SK-N-SH treated with all-trans-retinoic acid at 6 μM for 48 hours (cell line): ENCODE measurements at regions not wholly inside any gene's neighbourhood (a gene's known extent, or its start where the extent isn't known, plus 50 kb on each side); places are given as distances from the start of the nearest gene placed in this dataset.

Experiments used
- ATAC-seq: fragments of 200-7000 bp; cut with Tn5 transposase; 3 replicates; pipeline ENCODE4 v1.9.1; 2020; ENCODE audit warnings: mild to moderate bottlenecking, moderate library complexity
- ARNTL ChIP-seq: fragments of 450-650 bp; formaldehyde crosslinking; IDR thresholded peaks from 2 replicates; pipeline ENCODE4 v1.5.0; 2020; ENCODE audit warnings: low read depth, mild to moderate bottlenecking, moderate library complexity, borderline replicate concordance
- BACH2 ChIP-seq: fragments of 250-450 bp; sonication (Bioruptor Pico); IDR thresholded peaks from 2 replicates; pipeline ENCODE4 v1.9.0; 2021; ENCODE audit warnings: mild to moderate bottlenecking, borderline replicate concordance
- CREB5 ChIP-seq: fragments of 250-450 bp; sonication (Bioruptor Pico); IDR thresholded peaks from 2 replicates; pipeline ENCODE4 v1.5.1; 2020; ENCODE audit warnings: low read depth, mild to moderate bottlenecking, moderate library complexity
- ESRRG ChIP-seq: fragments of 250-450 bp; sonication (Bioruptor Pico); IDR thresholded peaks from 2 replicates; pipeline ENCODE4 v1.6.1; 2021; ENCODE audit warnings: mild to moderate bottlenecking
- GLIS3 ChIP-seq: fragments of 250-450 bp; sonication (Bioruptor Pico); IDR thresholded peaks from 2 replicates; pipeline ENCODE4 v1.5.0; 2020; ENCODE audit warnings: mild to moderate bottlenecking, moderate library complexity
- ISL1 ChIP-seq: fragments of 250-450 bp; sonication (Bioruptor Pico); IDR thresholded peaks from 2 replicates; pipeline ENCODE4 v2.1.2; 2022; ENCODE audit warnings: mild to moderate bottlenecking, moderate library complexity
- OSR1 ChIP-seq: fragments of 250-450 bp; sonication (Bioruptor Pico); IDR thresholded peaks from 2 replicates; pipeline ENCODE4 v1.8.0; 2022; ENCODE audit warnings: moderate library complexity, mild to moderate bottlenecking, inconsistent platforms
- POU6F1 ChIP-seq: fragments of 250-450 bp; sonication (Bioruptor Pico); IDR thresholded peaks from 2 replicates; pipeline ENCODE4 v1.8.0; 2021; ENCODE audit warnings: low read depth, mild to moderate bottlenecking, moderate library complexity, borderline replicate concordance
- PPARA ChIP-seq: fragments of 250-450 bp; sonication (Bioruptor Pico); IDR thresholded peaks from 2 replicates; pipeline ENCODE4 v1.5.0; 2020; ENCODE audit warnings: mild to moderate bottlenecking, borderline replicate concordance
- RARB ChIP-seq: fragments of 250-450 bp; sonication (Bioruptor Pico); IDR thresholded peaks from 2 replicates; pipeline ENCODE4 v1.8.0; 2021; ENCODE audit warnings: mild to moderate bottlenecking, moderate library complexity
- SNAI2 ChIP-seq: fragments of 250-450 bp; sonication (Bioruptor Pico); IDR thresholded peaks from 2 replicates; pipeline ENCODE4 v1.5.0; 2020; ENCODE audit warnings: mild to moderate bottlenecking, moderate library complexity
- TOX ChIP-seq: fragments of 250-450 bp; sonication (Bioruptor Pico); IDR thresholded peaks from 2 replicates; pipeline ENCODE4 v1.8.0; 2021; ENCODE audit warnings: mild to moderate bottlenecking, moderate library complexity, borderline replicate concordance
- TSHZ2 ChIP-seq: fragments of 250-450 bp; sonication (Bioruptor Pico); IDR thresholded peaks from 2 replicates; pipeline ENCODE4 v1.5.0; 2020; ENCODE audit warnings: mild to moderate bottlenecking, moderate library complexity
- ZC3H10 ChIP-seq: fragments of 250-450 bp; sonication (Bioruptor Pico); IDR thresholded peaks from 2 replicates; pipeline ENCODE4 v1.5.1; 2021; ENCODE audit warnings: mild to moderate bottlenecking, moderate library complexity
- ZFP3 ChIP-seq: fragments of 250-450 bp; sonication (Bioruptor Pico); IDR thresholded peaks from 2 replicates; pipeline ENCODE4 v1.5.0; 2020; ENCODE audit warnings: mild to moderate bottlenecking, moderate library complexity
- ZFP30 ChIP-seq: fragments of 450-650 bp; formaldehyde crosslinking; IDR thresholded peaks from 2 replicates; pipeline ENCODE4 v1.5.0; 2022; ENCODE audit warnings: mild to moderate bottlenecking, moderate library complexity
- ZNF565 ChIP-seq: fragments of 450-650 bp; formaldehyde crosslinking; conservative IDR thresholded peaks from 2 replicates; pipeline ENCODE4 v1.5.0; 2020; ENCODE audit warnings: low read depth, mild to moderate bottlenecking, moderate library complexity
- ZNF70 ChIP-seq: fragments of 450-650 bp; formaldehyde crosslinking; IDR thresholded peaks from 2 replicates; pipeline ENCODE4 v1.5.0; 2020; ENCODE audit warnings: mild to moderate bottlenecking, moderate library complexity
- ZNF8 ChIP-seq: fragments of 450-650 bp; formaldehyde crosslinking; IDR thresholded peaks from 2 replicates; pipeline ENCODE4 v1.5.0; 2020; ENCODE audit warnings: mild to moderate bottlenecking, moderate library complexity
- TF ChIP-seq, protein P1 (sequence below): fragments of 250-450 bp; sonication (Bioruptor Pico); IDR thresholded peaks from 2 replicates; pipeline ENCODE4 v1.8.0; 2020; ENCODE audit warnings: mild to moderate bottlenecking, moderate library complexity, borderline replicate concordance

DNA sequence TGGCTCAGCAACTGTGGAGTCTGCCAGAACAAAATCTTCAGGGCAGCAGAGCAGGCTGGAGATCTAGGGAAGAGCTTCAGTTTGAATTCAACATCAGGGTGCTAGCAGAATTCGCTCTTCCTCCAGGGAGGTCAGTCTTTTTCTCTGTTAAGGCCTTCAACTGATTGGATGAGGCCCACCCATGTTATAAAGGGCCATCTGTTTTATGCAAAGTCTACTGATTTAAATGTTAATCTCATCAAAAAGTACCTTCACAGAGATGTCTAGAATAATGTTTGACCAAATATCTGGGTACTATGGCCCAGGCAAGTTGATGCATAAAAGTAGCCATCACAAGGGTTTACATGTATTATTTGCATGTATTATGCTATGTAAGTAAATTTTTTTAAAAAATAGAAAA is 378.4 kb downstream of the BTG1 start:
- ATAC-seq = no peak
- TF ChIP-seq ZNF8 (CRISPR knock-in tag) (no peak), BACH2 (CRISPR knock-in tag) (no peak), ZNF70 (CRISPR knock-in tag) (no peak), ZFP3 (CRISPR knock-in tag) (no peak), GLIS3 (no peak), ESRRG (CRISPR knock-in tag) (no peak), POU6F1 (CRISPR knock-in tag) (no peak), ZNF565 (CRISPR knock-in tag) (no peak), TSHZ2 (no peak), SNAI2 (CRISPR knock-in tag) (no peak), PPARA (CRISPR knock-in tag) (no peak), ZC3H10 (CRISPR knock-in tag) (no peak), CREB5 (CRISPR knock-in tag) (no peak), TOX (CRISPR knock-in tag) (no peak), ZFP30 (CRISPR knock-in tag) (no peak)

- TF ChIP-seq ZNF8 (CRISPR knock-in tag) (no peak), PPARA (CRISPR knock-in tag) (no peak), ARNTL (CRISPR knock-in tag) (no peak), GLIS3 (no peak), ZFP3 (CRISPR knock-in tag) (no peak)
These were observed 379.2 kb downstream of the BTG1 start for GRCh38 chr12:91766454-91766853.

DNA sequence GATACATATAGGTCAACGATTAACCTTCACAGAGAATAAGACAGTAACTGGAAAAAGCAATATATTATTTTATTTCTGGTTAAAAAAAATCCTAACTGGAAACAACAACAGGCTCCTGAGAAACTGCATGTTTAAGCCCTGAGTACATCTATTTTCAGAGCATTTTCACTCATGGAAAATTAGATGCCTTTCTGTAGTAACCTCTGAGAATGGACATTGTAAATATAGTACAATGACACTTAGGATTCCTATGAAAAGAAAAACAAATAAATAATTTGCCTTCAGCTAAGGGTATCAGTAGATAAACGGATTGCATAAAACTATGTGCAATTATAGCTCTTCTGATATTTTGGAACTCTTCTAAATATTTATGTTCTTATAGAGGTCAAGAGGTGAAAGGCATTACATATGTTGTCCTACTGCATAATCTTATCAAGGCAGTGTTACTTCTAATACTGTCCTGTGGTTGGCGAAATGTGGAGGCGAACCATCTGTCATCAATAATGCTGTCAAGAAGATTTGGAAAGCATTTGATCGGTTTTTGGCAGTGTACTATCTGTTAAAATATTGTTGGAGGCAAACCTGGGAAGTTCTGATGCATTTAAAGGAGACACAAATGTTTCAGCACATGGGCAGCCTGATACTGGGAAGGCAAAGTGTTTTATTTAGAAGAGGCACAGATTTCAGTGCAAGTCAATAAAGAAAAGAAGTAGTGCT is 381.8 kb downstream of the BTG1 start:
- TF ChIP-seq ZFP3 (CRISPR knock-in tag) (no peak), BACH2 (CRISPR knock-in tag) (no peak), RARB (CRISPR knock-in tag) (no peak), ESRRG (CRISPR knock-in tag) (no peak), OSR1 (CRISPR knock-in tag) (no peak), POU6F1 (CRISPR knock-in tag) (no peak), TSHZ2 (no peak), ARNTL (CRISPR knock-in tag) (no peak), ISL1 (CRISPR knock-in tag) (no peak), SNAI2 (CRISPR knock-in tag) (no peak), ZNF8 (CRISPR knock-in tag) (no peak), TOX (CRISPR knock-in tag) (no peak), CREB5 (CRISPR knock-in tag) (no peak)
- TF ChIP-seq, protein P1, sequence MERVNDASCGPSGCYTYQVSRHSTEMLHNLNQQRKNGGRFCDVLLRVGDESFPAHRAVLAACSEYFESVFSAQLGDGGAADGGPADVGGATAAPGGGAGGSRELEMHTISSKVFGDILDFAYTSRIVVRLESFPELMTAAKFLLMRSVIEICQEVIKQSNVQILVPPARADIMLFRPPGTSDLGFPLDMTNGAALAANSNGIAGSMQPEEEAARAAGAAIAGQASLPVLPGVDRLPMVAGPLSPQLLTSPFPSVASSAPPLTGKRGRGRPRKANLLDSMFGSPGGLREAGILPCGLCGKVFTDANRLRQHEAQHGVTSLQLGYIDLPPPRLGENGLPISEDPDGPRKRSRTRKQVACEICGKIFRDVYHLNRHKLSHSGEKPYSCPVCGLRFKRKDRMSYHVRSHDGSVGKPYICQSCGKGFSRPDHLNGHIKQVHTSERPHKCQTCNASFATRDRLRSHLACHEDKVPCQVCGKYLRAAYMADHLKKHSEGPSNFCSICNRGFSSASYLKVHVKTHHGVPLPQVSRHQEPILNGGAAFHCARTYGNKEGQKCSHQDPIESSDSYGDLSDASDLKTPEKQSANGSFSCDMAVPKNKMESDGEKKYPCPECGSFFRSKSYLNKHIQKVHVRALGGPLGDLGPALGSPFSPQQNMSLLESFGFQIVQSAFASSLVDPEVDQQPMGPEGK = no peak
- ATAC-seq = no peak

More at GRCh38 chr12:91766454-91766853, 379.2 kb downstream of the BTG1 start:
- no peak for ATAC-seq
